Stomach (tissue), 4 donors: ENCODE measurements at regions not wholly inside any gene's neighbourhood (a gene's known extent, or its start where the extent isn't known, plus 50 kb on each side); places are given as distances from the start of the nearest gene placed in this dataset.

Experiments used
- CTCF ChIP-seq, 7 experiments: fragments of 450-650 bp in 4 of 7; fragments of 200-600 bp in 3 of 7; sonication (generic) in 3 of 7; IDR thresholded peaks; one replicate each; pipeline ENCODE4 v1.5.1; 2016 to 2019; ENCODE audit warnings: antibody characterized with exemption in 7 of 7, control low read depth in 2 of 7, mild to moderate bottlenecking in 1 of 7
- POLR2A ChIP-seq, 4 donors: fragments of 450-650 bp; IDR thresholded peaks; one replicate each; pipeline ENCODE4 v1.6.1; 2016; ENCODE audit warnings: antibody characterized with exemption in 4 of 4, control low read depth in 2 of 4, mild to moderate bottlenecking in 1 of 4, moderate library complexity in 1 of 4

GRCh38 chr1:209434066-209434465 lies 149.4 kb upstream of the CAMK1G start:
- TF ChIP-seq CTCF (IDR thresholded peaks at IDR 0.05) (no peak), POLR2A (IDR thresholded peaks at IDR 0.05) (no peak)
